EH (cell line): ENCODE measurements at regions not wholly inside any gene's neighbourhood (a gene's known extent, or its start where the extent isn't known, plus 50 kb on each side); places are given as distances from the start of the nearest gene placed in this dataset.

ENCODE experiments used
- DNase-seq: peaks from one replicate; pipeline ENCODE4 v3.0.0-alpha.2; 2015; ENCODE audit warnings: low read depth

- no peak for DNase-seq
Measured at GRCh38 chr11:111194860-111195568, 50.5 kb upstream of the POU2AF2 start.

DNA sequence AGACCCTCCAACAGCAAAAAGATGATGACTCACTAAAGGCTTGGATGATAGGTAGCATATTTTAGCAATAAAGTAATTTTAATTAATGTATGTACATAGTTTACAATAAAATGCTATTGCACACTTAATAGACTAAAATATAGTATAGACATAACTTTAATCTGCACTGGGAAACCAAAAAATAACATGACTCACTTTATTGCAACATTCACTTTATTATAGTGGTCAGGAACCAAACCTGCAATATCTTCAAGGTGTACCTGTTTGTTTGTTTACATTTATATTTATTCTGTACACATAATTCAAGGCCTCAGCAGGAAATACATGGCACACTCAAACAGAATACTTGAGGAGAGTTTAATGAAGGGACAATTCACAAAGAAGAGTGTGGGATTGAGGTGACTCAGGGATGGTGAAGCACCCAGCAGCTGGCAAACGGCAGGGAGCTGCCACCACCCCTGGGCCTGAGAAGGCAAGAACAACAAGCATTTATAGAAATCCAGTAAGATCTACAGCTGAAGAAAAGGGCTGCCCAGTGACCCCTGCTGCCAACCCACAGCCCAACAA is 51.5 kb upstream of the POU2AF2 start:
- DNase-seq, result no peak

DNA sequence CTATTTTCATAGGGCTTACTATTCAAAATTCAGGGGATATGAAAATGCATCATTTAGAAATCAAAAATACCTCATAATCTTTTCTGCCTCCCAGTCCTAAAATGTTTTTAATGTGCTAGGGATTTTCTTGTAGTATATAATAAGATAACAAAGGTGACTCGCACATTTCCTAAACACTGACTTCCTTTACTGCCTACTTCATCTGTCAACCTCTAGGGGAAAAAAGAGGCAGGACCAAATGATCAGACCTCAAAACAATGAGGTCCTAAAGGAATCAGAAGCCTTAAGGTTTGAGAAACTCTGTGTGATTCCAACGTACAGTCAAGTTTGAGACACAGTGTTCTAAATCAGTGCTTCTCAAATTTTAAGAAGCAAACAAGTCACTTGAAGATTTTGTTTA is 56.1 kb upstream of the POU2AF2 start:
- peak; percentile 24 for DNase-seq

GRCh38 chr11:111186308-111186915 is 59.1 kb upstream of the POU2AF2 start:
- DNase-seq, result peak; percentile 24

DNA sequence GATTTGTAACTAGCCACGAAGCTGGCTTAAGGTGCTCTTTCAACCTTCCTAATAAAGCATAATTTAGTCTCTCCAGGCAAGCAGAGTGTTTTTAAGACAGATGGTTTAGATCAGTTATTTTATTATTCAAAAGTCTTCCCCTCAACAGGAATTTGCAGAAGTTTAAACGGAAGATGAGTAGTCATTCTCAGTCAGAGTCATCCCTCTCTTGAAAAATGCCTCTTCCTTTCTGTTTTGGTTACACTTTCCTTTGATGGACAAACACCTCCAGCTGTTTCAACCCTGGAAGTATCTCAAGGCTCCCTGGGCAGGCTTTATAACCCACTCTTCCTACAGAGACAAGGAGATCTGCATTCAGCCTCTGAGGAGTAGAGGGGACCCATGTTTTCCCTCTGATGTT is 60.3 kb upstream of the POU2AF2 start:
- DNase-seq, result peak; percentile 74

DNA sequence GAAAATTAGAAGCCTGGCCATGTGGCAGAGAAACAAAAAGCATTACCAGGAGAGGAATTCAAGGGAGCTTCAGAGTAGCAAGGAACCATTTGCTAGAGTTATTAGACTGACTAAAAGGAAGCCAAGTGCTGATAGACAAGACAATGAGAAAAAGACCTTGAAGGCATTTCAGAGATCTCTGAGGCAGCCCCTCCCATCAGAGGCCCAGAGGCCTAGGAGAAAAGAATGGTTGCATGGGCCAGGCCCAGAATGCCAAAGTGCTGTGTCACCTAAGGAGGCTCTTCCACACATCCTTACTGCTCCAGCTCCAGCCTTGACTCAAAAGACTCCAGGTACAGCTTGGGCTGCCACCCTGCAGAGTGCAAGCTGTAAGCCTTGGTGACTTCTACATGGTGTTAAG is 61.8 kb upstream of the POU2AF2 start:
- DNase-seq, result peak; percentile 80

- no peak for DNase-seq
Measured at GRCh38 chr11:111179184-111179910, 66.2 kb upstream of the POU2AF2 start.

- DNase-seq, result no peak
Measured at GRCh38 chr11:111177037-111177871, 68.3 kb upstream of the POU2AF2 start.

DNA sequence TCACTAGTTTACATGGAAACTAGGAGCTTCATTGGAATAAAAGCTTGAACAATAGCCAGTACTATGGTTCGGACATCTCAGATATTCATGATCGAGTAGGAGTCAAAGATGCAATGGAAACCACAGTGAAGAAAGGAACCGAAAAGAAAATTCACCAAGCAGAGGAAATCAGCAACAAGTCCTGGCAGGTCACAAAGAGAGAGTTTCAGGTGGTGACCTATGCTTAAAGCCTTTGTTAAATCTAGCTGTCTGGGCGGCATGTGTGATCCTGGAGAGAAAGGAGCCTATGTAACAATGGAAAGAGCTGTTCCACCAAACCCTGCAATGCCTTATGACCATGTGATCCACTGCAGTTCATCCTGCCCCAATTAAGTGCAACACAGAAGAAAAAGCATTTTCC is 68.9 kb upstream of the POU2AF2 start:
- DNase-seq, result no peak

DNA sequence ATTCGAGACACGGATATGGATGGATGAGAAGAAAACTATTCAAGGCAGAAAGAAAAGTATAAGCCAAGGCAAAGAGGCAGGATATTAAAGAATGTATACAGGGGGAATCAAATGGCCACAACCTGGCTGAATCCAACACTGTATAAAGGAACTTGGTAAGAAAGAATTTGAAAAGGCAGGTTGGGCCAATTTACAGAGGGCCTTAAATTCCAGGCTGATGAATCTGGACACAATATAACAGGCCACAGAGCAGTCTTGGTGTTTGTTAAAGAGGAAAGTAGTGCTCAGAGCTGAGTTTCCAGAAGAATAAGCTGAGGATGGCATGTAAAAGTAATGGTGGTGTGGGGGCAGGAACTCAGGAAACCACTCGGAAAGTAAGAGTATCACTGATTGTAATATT is 72.3 kb upstream of the POU2AF2 start:
- peak; percentile 26 for DNase-seq

- DNase-seq, result no peak
Measured at GRCh38 chr11:111172321-111172862, 73.1 kb upstream of the POU2AF2 start.

DNA sequence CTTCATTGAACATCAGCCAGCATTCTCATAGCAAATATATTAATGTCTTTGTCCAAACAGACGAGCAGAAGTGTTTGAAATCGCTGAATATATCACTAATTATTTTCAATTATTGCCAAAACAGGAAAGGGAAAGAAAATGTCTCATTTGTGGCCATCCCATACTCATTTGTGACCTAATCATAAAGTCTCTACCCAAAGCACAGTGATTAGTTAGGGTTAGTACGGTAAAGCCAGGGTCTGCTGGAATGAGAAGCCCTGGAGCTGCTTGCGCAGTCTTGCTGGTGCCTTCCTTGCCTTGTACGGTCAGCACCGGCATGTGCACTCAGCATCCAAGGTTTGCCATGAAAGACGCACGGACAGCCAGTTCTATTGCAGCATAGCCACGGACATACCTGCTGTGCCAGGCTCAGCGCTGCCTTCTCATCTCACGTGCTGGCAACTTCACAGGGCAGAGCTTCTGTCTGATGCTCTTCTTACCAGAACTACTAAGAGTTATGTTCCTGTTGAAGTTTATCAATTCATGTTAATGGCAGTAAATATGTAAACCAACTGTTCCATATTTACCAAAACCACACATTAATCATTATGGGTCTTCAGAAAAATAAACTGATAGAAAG is 74.7 kb upstream of the POU2AF2 start:
- DNase-seq, result no peak

- DNase-seq, result no peak
Measured at GRCh38 chr11:111169367-111169766, 76.2 kb upstream of the POU2AF2 start.

- no peak for DNase-seq
Measured at GRCh38 chr11:111168871-111169270, 76.7 kb upstream of the POU2AF2 start.

DNA sequence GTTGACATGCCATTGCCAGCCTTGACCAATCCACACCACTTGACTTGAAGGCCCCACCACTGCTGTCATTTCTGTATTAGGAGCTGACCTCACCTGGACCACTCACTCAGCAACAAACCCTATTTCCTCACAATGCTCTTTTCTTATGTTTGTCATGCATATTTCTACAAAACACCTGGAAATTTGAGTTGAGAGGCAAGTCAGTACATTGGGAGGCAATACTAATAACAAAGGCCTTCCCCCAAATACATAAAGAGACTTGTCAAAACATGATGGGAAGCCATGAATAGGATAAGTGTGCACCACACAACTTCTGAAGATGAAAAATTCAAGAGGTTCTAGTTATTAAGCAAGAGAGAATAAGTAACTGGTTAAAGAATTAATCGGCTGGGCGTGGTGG is 77.9 kb upstream of the POU2AF2 start:
- DNase-seq, result no peak

DNA sequence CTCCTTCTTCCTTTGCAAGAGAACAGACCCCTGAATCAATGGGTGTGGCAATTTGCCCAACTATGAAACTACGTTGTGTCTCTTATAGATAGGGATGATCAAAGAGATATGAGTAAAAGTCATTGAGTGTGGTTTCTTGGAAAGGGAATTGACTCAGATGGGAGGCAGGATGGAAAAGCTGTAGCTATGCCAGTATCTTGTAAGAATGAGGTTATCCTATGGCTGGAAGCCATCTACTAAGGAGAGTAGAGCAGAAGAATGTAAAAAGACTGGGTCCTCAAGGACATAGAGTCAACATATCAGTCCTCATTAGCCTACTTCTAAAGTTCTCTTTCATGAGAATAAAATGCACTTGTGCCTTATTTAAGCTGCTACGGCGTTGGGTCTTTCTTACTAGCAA is 78.9 kb upstream of the POU2AF2 start:
- no peak for DNase-seq

DNA sequence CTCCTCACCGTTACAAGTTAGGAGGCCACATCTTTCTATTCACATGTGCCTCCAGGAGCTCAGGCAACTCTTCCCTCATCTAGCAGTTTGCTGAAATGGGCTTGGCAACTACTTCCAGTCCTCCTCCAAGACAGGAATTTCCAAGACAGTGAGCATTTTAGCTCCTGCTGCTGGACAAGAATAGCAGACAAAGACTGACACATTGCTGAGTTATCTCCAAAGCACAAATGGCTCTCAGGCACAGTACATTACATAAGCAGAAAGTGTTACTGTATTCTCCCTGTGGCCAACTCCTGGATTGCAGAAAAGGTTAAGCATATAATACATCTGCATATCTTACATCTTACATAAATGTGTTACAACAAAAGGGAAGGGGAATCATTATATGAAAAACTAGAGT is 83.2 kb upstream of the POU2AF2 start:
- peak; percentile 54 for DNase-seq

- no peak for DNase-seq
Measured at GRCh38 chr11:111157571-111157970, 88.0 kb upstream of the POU2AF2 start.

GRCh38 chr11:111155021-111155420 is 90.5 kb upstream of the POU2AF2 start:
- peak; percentile 3 for DNase-seq

GRCh38 chr11:111153194-111153593 is 92.3 kb upstream of the POU2AF2 start:
- DNase-seq, result no peak

DNA sequence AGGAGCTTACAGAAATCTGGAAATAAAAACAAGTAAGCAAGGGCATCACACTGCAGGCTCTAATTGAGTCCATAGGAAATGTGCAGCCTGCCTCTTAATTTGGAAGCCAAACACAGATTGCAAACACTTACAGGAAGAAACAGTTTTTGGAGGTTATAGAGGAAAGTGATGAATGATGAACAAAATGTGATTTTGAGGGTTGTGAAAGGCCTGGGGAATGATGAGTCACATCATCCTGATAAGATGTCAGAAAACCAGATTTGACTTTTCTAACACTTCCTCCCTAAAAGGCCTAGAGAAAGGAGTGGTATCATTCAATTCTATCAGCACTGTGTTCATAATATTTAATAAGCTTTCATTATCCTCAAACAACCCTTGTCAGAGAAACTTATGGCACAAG is 96.6 kb upstream of the POU2AF2 start:
- DNase-seq, result peak; percentile 19
